Natural killer cell (primary cell): ENCODE measurements at regions not wholly inside any gene's neighbourhood (a gene's known extent, or its start where the extent isn't known, plus 50 kb on each side); places are given as distances from the start of the nearest gene placed in this dataset.

Experiments used
- ATAC-seq, 3 donors: fragments of 150-1000 bp in 2 of 3; fragments of 200-7000 bp in 1 of 3; cut with Tn5 transposase; 1 replicate in 1 of 3; 2 replicates in 2 of 3; pipeline ENCODE4 v1.10.0; 2021; ENCODE audit warnings: mild to moderate bottlenecking in 2 of 3, moderate library complexity in 2 of 3
- DNase-seq, 2 donors: peaks; one replicate each; pipeline versions ENCODE4 v3.0.0 to v3.0.0-alpha.2; 2013 to 2021; ENCODE audit warnings: mixed read lengths in 1 of 2
- H3K27ac ChIP-seq: one replicate; pipeline ENCODE4 v1.5.1; 2013; ENCODE audit warnings: mild to moderate bottlenecking, low read length
- H3K27me3 ChIP-seq: one replicate; pipeline ENCODE4 v1.6.1; 2013; ENCODE audit warnings: low read length; ENCODE audit not compliant: control insufficient read depth, insufficient read depth
- H3K36me3 ChIP-seq: one replicate; pipeline ENCODE4 v1.6.1; 2013; ENCODE audit warnings: low read length; ENCODE audit not compliant: control insufficient read depth, insufficient read depth
- H3K4me1 ChIP-seq: one replicate; pipeline ENCODE4 v1.6.1; 2013; ENCODE audit warnings: low read length; ENCODE audit not compliant: control insufficient read depth, insufficient read depth
- H3K4me3 ChIP-seq: one replicate; pipeline ENCODE4 v1.5.1; 2013; ENCODE audit warnings: low read length
- H3K9me3 ChIP-seq: one replicate; pipeline ENCODE4 v1.6.1; 2013; ENCODE audit warnings: low read length; ENCODE audit not compliant: control insufficient read depth, insufficient read depth
- H3K27ac Mint-ChIP-seq, 2 donors: one replicate each; pipeline ENCODE4 v1.8.0; 2022; ENCODE audit warnings: mild to moderate bottlenecking in 2 of 2, mixed read lengths in 2 of 2, moderate library complexity in 1 of 2
- H3K27me3 Mint-ChIP-seq, 2 donors: one replicate each; pipeline ENCODE4 v1.8.0; 2022; ENCODE audit warnings: low read depth in 2 of 2, mixed read lengths in 2 of 2
- H3K36me3 Mint-ChIP-seq: one replicate; pipeline ENCODE4 v1.8.0; 2022; ENCODE audit warnings: mixed read lengths
- H3K4me1 Mint-ChIP-seq, 2 donors: one replicate each; pipeline ENCODE4 v1.8.0; 2022; ENCODE audit warnings: mixed read lengths in 2 of 2
- H3K4me3 Mint-ChIP-seq: one replicate; pipeline ENCODE4 v1.8.0; 2022; ENCODE audit warnings: mild to moderate bottlenecking, moderate library complexity, mixed read lengths
- H3K9me3 Mint-ChIP-seq, 2 donors: one replicate each; pipeline ENCODE4 v1.8.0; 2022; ENCODE audit warnings: mixed read lengths in 2 of 2
- CTCF ChIP-seq: fragments of 200-600 bp; IDR thresholded peaks from one replicate; pipeline ENCODE4 v1.8.0; 2022; ENCODE audit warnings: antibody characterized with exemption
- WGBS: methylation state at CpG from one replicate; pipeline ENCODE4 v1.1.7; 2013; ENCODE audit warnings: missing lambda C conversion rate; ENCODE audit not compliant: insufficient coverage; 5-methylcytosine and 5-hydroxymethylcytosine counted together
- intact Hi-C: fragments of 100-400 bp; cut with micrococcal nuclease; formaldehyde crosslinking; loops from one replicate; pipeline ENCODE4 v1.14.2; 2022

- intact Hi-C loops, result no loop called here
- Mint-ChIP-seq H3K27ac (no peak overlapping the region), H3K36me3 (no peaks in the 10 kb centered on the region), H3K4me1 (no peaks in the 10 kb centered on the region), H3K27me3 (peaks cover 13 to 16% of the 10 kb centered on the region in 2 donors), H3K4me3 (no peak overlapping the region), H3K9me3 (no peaks in the 10 kb centered on the region)
- 89% methylated on average over 1 of the region's 1 CpG for WGBS
- H3K4me3 ChIP-seq, result no peak overlapping the region
- no peaks in the 10 kb centered on the region for H3K4me1 ChIP-seq
- no peak for TF ChIP-seq CTCF
- DNase-seq, result no peak
- ATAC-seq, result no peak
- no peak overlapping the region for H3K27ac ChIP-seq
- H3K36me3 ChIP-seq, result no peaks in the 10 kb centered on the region
- no peaks in the 10 kb centered on the region for H3K9me3 ChIP-seq
- no peaks in the 10 kb centered on the region for H3K27me3 ChIP-seq
These were observed 68.0 kb upstream of the ACAN start for GRCh38 chr15:88735212-88735611.

- no peak for TF ChIP-seq CTCF
- no peaks in the 10 kb centered on the region for H3K4me1 ChIP-seq
- H3K27me3 Mint-ChIP-seq, result peaks cover 13 to 24% of the 10 kb centered on the region in 2 donors
- no peak for DNase-seq
- no peaks in the 10 kb centered on the region for H3K36me3 ChIP-seq
- no peaks in the 10 kb centered on the region for H3K9me3 Mint-ChIP-seq
- WGBS, result 60% methylated on average over 1 of the region's 1 CpG
- H3K27ac ChIP-seq, result no peak overlapping the region
- no peaks in the 10 kb centered on the region for H3K36me3 Mint-ChIP-seq
- no peak for ATAC-seq
- no peak overlapping the region for H3K4me3 Mint-ChIP-seq
- H3K27me3 ChIP-seq, result no peaks in the 10 kb centered on the region
- H3K4me3 ChIP-seq, result no peak overlapping the region
- no peaks in the 10 kb centered on the region for H3K4me1 Mint-ChIP-seq
- no peaks in the 10 kb centered on the region for H3K9me3 ChIP-seq
- intact Hi-C loops, result no loop called here
- H3K27ac Mint-ChIP-seq, result no peak overlapping the region
These were observed 67.0 kb upstream of the ACAN start for GRCh38 chr15:88736204-88736603.

- Histone ChIP-seq H3K27me3 (no peaks in the 10 kb centered on the region), H3K36me3 (no peaks in the 10 kb centered on the region), H3K4me1 (no peaks in the 10 kb centered on the region), H3K9me3 (no peaks in the 10 kb centered on the region), H3K27ac (no peak overlapping the region), H3K4me3 (no peak overlapping the region)
- WGBS, result 59% methylated on average over 4 of the region's 4 CpGs
- Mint-ChIP-seq H3K4me3 (no peak overlapping the region), H3K27me3 (peaks cover 16 to 39% of the 10 kb centered on the region in 2 donors), H3K4me1 (no peaks in the 10 kb centered on the region), H3K36me3 (no peaks in the 10 kb centered on the region), H3K27ac (no peak overlapping the region), H3K9me3 (no peaks in the 10 kb centered on the region)
- DNase-seq (no peak), ATAC-seq (no peak)
- no peak for TF ChIP-seq CTCF
- intact Hi-C loops, result no loop called here
These were observed 64.4 kb upstream of the ACAN start for GRCh38 chr15:88738796-88739195.

- DNase-seq (no peak), ATAC-seq (no peak)
- intact Hi-C loops, result no loop called here
- Histone ChIP-seq H3K27ac (no peak overlapping the region), H3K4me3 (no peak overlapping the region), H3K4me1 (no peaks in the 10 kb centered on the region), H3K9me3 (no peaks in the 10 kb centered on the region), H3K27me3 (no peaks in the 10 kb centered on the region), H3K36me3 (no peaks in the 10 kb centered on the region)
- Mint-ChIP-seq H3K36me3 (no peaks in the 10 kb centered on the region), H3K9me3 (no peaks in the 10 kb centered on the region), H3K4me3 (no peak overlapping the region), H3K27ac (no peak overlapping the region), H3K27me3 (peaks cover 14 to 44% of the 10 kb centered on the region in 2 donors), H3K4me1 (no peaks in the 10 kb centered on the region)
- 78% methylated on average over 5 of the region's 5 CpGs for WGBS
- no peak for TF ChIP-seq CTCF
These were observed 63.7 kb upstream of the ACAN start for GRCh38 chr15:88739541-88739940.
